CD4-positive, alpha-beta T cell (primary cell): ENCODE measurements at regions not wholly inside any gene's neighbourhood (a gene's known extent, or its start where the extent isn't known, plus 50 kb on each side); places are given as distances from the start of the nearest gene placed in this dataset.

Source experiments
- ATAC-seq: fragments of 200-7000 bp; cut with Tn5 transposase; one replicate; pipeline ENCODE4 v1.10.0; 2022; ENCODE audit warnings: mild to moderate bottlenecking; ENCODE audit not compliant: poor library complexity
- CTCF ChIA-PET: fragments of 350-600 bp; sonication (Branson Sonifier 250); formaldehyde crosslinking; loops from one replicate; lab custom pipeline; 2021; ENCODE audit warnings: antibody characterized with exemption, inconsistent platforms; lab: Charles Lee
- POLR2A ChIA-PET: fragments of 350-600 bp; sonication (Branson Sonifier 250); formaldehyde crosslinking; loops from one replicate; lab custom pipeline; 2021; ENCODE audit warnings: antibody characterized with exemption, inconsistent platforms; lab: Charles Lee
- DNase-seq, 14 experiments: peaks; one replicate each; pipeline ENCODE4 v3.0.0-alpha.2; 2013 to 2020; ENCODE audit warnings: mixed read lengths in 2 of 14
- H3K27ac ChIP-seq, 2 donors: one replicate each; pipeline versions ENCODE4 v1.5.1 to v1.7.0; 2013; ENCODE audit warnings: low read length in 2 of 2, low read depth in 1 of 2, mild to moderate bottlenecking in 1 of 2
- H3K27me3 ChIP-seq, 2 experiments: 1 replicate in 1 of 2; 2 replicates in 1 of 2; pipeline versions ENCODE4 v1.6.1 to v1.7.0; 2013; ENCODE audit warnings: low read length in 2 of 2, control low read depth in 1 of 2, mild to moderate bottlenecking in 1 of 2, moderate library complexity in 1 of 2; ENCODE audit not compliant: insufficient read depth in 2 of 2, control insufficient read depth in 1 of 2
- H3K36me3 ChIP-seq: one replicate; pipeline ENCODE4 v1.6.1; 2013; ENCODE audit warnings: low read length, control low read depth; ENCODE audit not compliant: insufficient read depth
- H3K4me1 ChIP-seq: one replicate; pipeline ENCODE4 v1.6.1; 2013; ENCODE audit warnings: low read length, control low read depth; ENCODE audit not compliant: insufficient read depth
- H3K4me3 ChIP-seq: one replicate; pipeline ENCODE4 v1.5.1; 2013; ENCODE audit warnings: mild to moderate bottlenecking, low read length, moderate library complexity
- H3K9me3 ChIP-seq, 2 experiments: 1 replicate in 1 of 2; 2 replicates in 1 of 2; pipeline versions ENCODE4 v1.6.1 to v1.7.0; 2013; ENCODE audit warnings: low read length in 2 of 2, mild to moderate bottlenecking in 2 of 2, control low read depth in 1 of 2, moderate library complexity in 1 of 2; ENCODE audit not compliant: control insufficient read depth in 1 of 2, insufficient read depth in 1 of 2
- H3K27ac Mint-ChIP-seq: one replicate; pipeline ENCODE4 v1.8.0; 2020; ENCODE audit warnings: mixed read lengths
- H3K27me3 Mint-ChIP-seq: one replicate; pipeline ENCODE4 v1.8.0; 2021; ENCODE audit warnings: mixed read lengths
- H3K36me3 Mint-ChIP-seq: one replicate; pipeline ENCODE4 v1.8.0; 2021; ENCODE audit warnings: low read depth, mixed read lengths
- H3K4me1 Mint-ChIP-seq: one replicate; pipeline ENCODE4 v1.8.0; 2021; ENCODE audit warnings: low read depth, mixed read lengths
- H3K4me3 Mint-ChIP-seq: one replicate; pipeline ENCODE4 v1.8.0; 2020; ENCODE audit warnings: mild to moderate bottlenecking, mixed read lengths
- H3K9me3 Mint-ChIP-seq: one replicate; pipeline ENCODE4 v1.8.0; 2020; ENCODE audit warnings: mixed read lengths
- CTCF ChIP-seq: fragments of 200-600 bp; IDR thresholded peaks from one replicate; pipeline ENCODE4 v1.8.0; 2022; ENCODE audit warnings: antibody characterized with exemption, mild to moderate bottlenecking
- intact Hi-C, 2 experiments: fragments of 100-400 bp; cut with DNase I in 1 of 2; cut with micrococcal nuclease in 1 of 2; formaldehyde crosslinking; loops; one replicate each; pipeline versions ENCODE4 v1.15.1 to v1.9.0; 2023 to 2025; cut with DNase I, micrococcal nuclease

- intact Hi-C loops, result no loop called here
- Mint-ChIP-seq H3K27ac (no peak overlapping the region), H3K4me1 (no peaks in the 10 kb centered on the region), H3K9me3 (no peaks in the 10 kb centered on the region), H3K4me3 (no peak overlapping the region), H3K36me3 (no peaks in the 10 kb centered on the region), H3K27me3 (no peaks in the 10 kb centered on the region)
- Histone ChIP-seq H3K9me3 (no peaks in the 10 kb centered on the region), H3K27ac (no peak overlapping the region), H3K4me1 (no peaks in the 10 kb centered on the region), H3K36me3 (no peaks in the 10 kb centered on the region), H3K4me3 (no peak overlapping the region), H3K27me3 (no peaks in the 10 kb centered on the region)
- ChIA-PET CTCF (no interaction called here), POLR2A (no interaction called here)
- TF ChIP-seq CTCF, result no peak
- no peak for ATAC-seq
- no peak for DNase-seq
Measured at GRCh38 chr15:69951256-69951897, 146.3 kb downstream of the TLE3 start.

- H3K27me3 Mint-ChIP-seq, result no peaks in the 10 kb centered on the region
- Histone ChIP-seq H3K9me3 (no peaks in the 10 kb centered on the region), H3K4me3 (no peak overlapping the region), H3K27ac (no peak overlapping the region), H3K36me3 (no peaks in the 10 kb centered on the region), H3K4me1 (no peaks in the 10 kb centered on the region), H3K27me3 (no peaks in the 10 kb centered on the region)
- H3K27ac Mint-ChIP-seq, result no peak overlapping the region
- H3K36me3 Mint-ChIP-seq, result no peaks in the 10 kb centered on the region
- DNase-seq, result no peak
- no peak for TF ChIP-seq CTCF
- intact Hi-C loops, result no loop called here
- no peak overlapping the region for H3K4me3 Mint-ChIP-seq
- ChIA-PET CTCF (no interaction called here), POLR2A (no interaction called here)
- no peaks in the 10 kb centered on the region for H3K4me1 Mint-ChIP-seq
- no peak for ATAC-seq
- no peaks in the 10 kb centered on the region for H3K9me3 Mint-ChIP-seq
Measured at GRCh38 chr15:69951898-69952555, 145.7 kb downstream of the TLE3 start.

- intact Hi-C loops, result no loop called here
- H3K36me3 Mint-ChIP-seq, result no peaks in the 10 kb centered on the region
- no peak overlapping the region for H3K27ac Mint-ChIP-seq
- ChIA-PET CTCF (no interaction called here), POLR2A (no interaction called here)
- no peaks in the 10 kb centered on the region for H3K4me1 Mint-ChIP-seq
- H3K4me1 ChIP-seq, result no peaks in the 10 kb centered on the region
- no peaks in the 10 kb centered on the region for H3K27me3 Mint-ChIP-seq
- no peaks in the 10 kb centered on the region for H3K27me3 ChIP-seq
- no peaks in the 10 kb centered on the region for H3K36me3 ChIP-seq
- H3K9me3 ChIP-seq, result no peaks in the 10 kb centered on the region
- no peak overlapping the region for H3K27ac ChIP-seq
- no peak overlapping the region for H3K4me3 ChIP-seq
- no peak for ATAC-seq
- no peak for DNase-seq
- H3K9me3 Mint-ChIP-seq, result no peaks in the 10 kb centered on the region
- no peak for TF ChIP-seq CTCF
- no peak overlapping the region for H3K4me3 Mint-ChIP-seq
Measured at GRCh38 chr15:69953051-69953450, 144.7 kb downstream of the TLE3 start.
